Trophoblast cell (in vitro differentiated cells and primary cell): ENCODE measurements at regions not wholly inside any gene's neighbourhood (a gene's known extent, or its start where the extent isn't known, plus 50 kb on each side); places are given as distances from the start of the nearest gene placed in this dataset.

Experiments
- DNase-seq, 2 donors: peaks; one replicate each; pipeline ENCODE4 v3.0.0-alpha.2; 2016
- H2AFZ ChIP-seq: 2 replicates; pipeline ENCODE4 v1.6.1; 2013; ENCODE audit warnings: low read length, moderate library complexity, mild to moderate bottlenecking; ENCODE audit not compliant: insufficient read depth, poor library complexity
- H2AK5ac ChIP-seq: 2 replicates; pipeline ENCODE4 v1.6.1; 2013; ENCODE audit warnings: mild to moderate bottlenecking, low read length
- H2BK120ac ChIP-seq: 2 replicates; pipeline ENCODE4 v1.6.1; 2013; ENCODE audit warnings: low read length, mild to moderate bottlenecking, moderate library complexity; ENCODE audit not compliant: insufficient read depth, poor library complexity
- H2BK12ac ChIP-seq: 2 replicates; pipeline ENCODE4 v1.6.1; 2013; ENCODE audit warnings: mild to moderate bottlenecking, low read length, moderate library complexity
- H2BK5ac ChIP-seq: 2 replicates; pipeline ENCODE4 v1.6.1; 2013; ENCODE audit warnings: low read length, low read depth, moderate library complexity, mild to moderate bottlenecking; ENCODE audit not compliant: poor library complexity
- H3K14ac ChIP-seq: 2 replicates; pipeline ENCODE4 v1.6.1; 2013; ENCODE audit warnings: mild to moderate bottlenecking, low read length
- H3K18ac ChIP-seq: 2 replicates; pipeline ENCODE4 v1.6.1; 2013; ENCODE audit warnings: mild to moderate bottlenecking, low read length
- H3K23ac ChIP-seq: 2 replicates; pipeline ENCODE4 v1.6.1; 2013; ENCODE audit warnings: low read length
- H3K27ac ChIP-seq: 2 replicates; pipeline ENCODE4 v1.5.1; 2013; ENCODE audit warnings: low read depth, mild to moderate bottlenecking, inconsistent platforms, low read length, moderate library complexity
- H3K27me3 ChIP-seq: 2 replicates; pipeline ENCODE4 v1.6.1; 2013; ENCODE audit warnings: inconsistent platforms, mild to moderate bottlenecking, low read length, moderate library complexity; ENCODE audit not compliant: insufficient read depth
- H3K36me3 ChIP-seq, 2 experiments: 1 replicate in 1 of 2; 2 replicates in 1 of 2; pipeline ENCODE4 v1.6.1; 2013; ENCODE audit warnings: low read length in 2 of 2, mild to moderate bottlenecking in 2 of 2, moderate library complexity in 1 of 2; ENCODE audit not compliant: insufficient read depth in 2 of 2, control insufficient read depth in 1 of 2
- H3K4ac ChIP-seq: 2 replicates; pipeline ENCODE4 v1.6.1; 2013; ENCODE audit warnings: low read depth, mild to moderate bottlenecking, low read length, moderate library complexity
- H3K4me1 ChIP-seq, 2 experiments: 1 replicate in 1 of 2; 2 replicates in 1 of 2; pipeline ENCODE4 v1.6.1; 2013; ENCODE audit warnings: low read length in 2 of 2, mild to moderate bottlenecking in 2 of 2, moderate library complexity in 1 of 2; ENCODE audit not compliant: insufficient read depth in 2 of 2, control insufficient read depth in 1 of 2
- H3K4me2 ChIP-seq: 2 replicates; pipeline ENCODE4 v1.6.1; 2013; ENCODE audit warnings: inconsistent platforms, mild to moderate bottlenecking, low read length, moderate library complexity
- H3K4me3 ChIP-seq: 2 replicates; pipeline ENCODE4 v1.5.1; 2013; ENCODE audit warnings: mild to moderate bottlenecking, low read depth, low read length, inconsistent platforms
- H3K79me1 ChIP-seq: one replicate; pipeline ENCODE4 v1.6.1; 2013; ENCODE audit warnings: low read length
- H3K79me2 ChIP-seq: 2 replicates; pipeline ENCODE4 v1.6.1; 2013; ENCODE audit warnings: low read length, mild to moderate bottlenecking; ENCODE audit not compliant: control insufficient read depth, insufficient read depth, poor library complexity
- H3K9ac ChIP-seq: 2 replicates; pipeline ENCODE4 v1.6.1; 2013; ENCODE audit warnings: mild to moderate bottlenecking, low read length
- H3K9me3 ChIP-seq: 2 replicates; pipeline ENCODE4 v1.6.1; 2013; ENCODE audit warnings: low read depth, mild to moderate bottlenecking, control low read depth, inconsistent platforms, low read length; ENCODE audit not compliant: insufficient read depth
- H4K12ac ChIP-seq: 2 replicates; pipeline ENCODE4 v1.6.1; 2013; ENCODE audit warnings: low read depth, mild to moderate bottlenecking, low read length, moderate library complexity
- H4K8ac ChIP-seq: 2 replicates; pipeline ENCODE4 v1.6.1; 2013; ENCODE audit warnings: low read depth, mild to moderate bottlenecking, low read length, moderate library complexity
- H4K91ac ChIP-seq: one replicate; pipeline ENCODE4 v1.6.1; 2013; ENCODE audit warnings: low read depth, mild to moderate bottlenecking, low read length, moderate library complexity
- WGBS: extraction: QIAGEN DNeasy Blood & Tissue Kit; methylation state at CpG from one replicate; pipeline ENCODE4 v1.1.7; 2013; ENCODE audit warnings: missing lambda C conversion rate; ENCODE audit not compliant: insufficient read length, insufficient coverage; ENCODE audit errors: extremely low coverage; 5-methylcytosine and 5-hydroxymethylcytosine counted together

- Histone ChIP-seq H3K18ac (no peak overlapping the region), H2BK5ac (no peak overlapping the region), H2AFZ (no peak overlapping the region), H4K12ac (no peak overlapping the region), H3K23ac (no peak overlapping the region), H2BK12ac (no peak overlapping the region), H3K4me3 (no peak overlapping the region), H3K79me2 (no peaks in the 10 kb centered on the region), H3K36me3 (no peaks in the 10 kb centered on the region), H3K4me2 (no peak overlapping the region), H3K4me1 (no peaks in the 10 kb centered on the region), H3K14ac (no peak overlapping the region), H2BK120ac (no peak overlapping the region), H2AK5ac (no peak overlapping the region), H3K4ac (no peak overlapping the region), H3K9me3 (no peaks in the 10 kb centered on the region), H3K27me3 (no peaks in the 10 kb centered on the region), H4K8ac (no peak overlapping the region), H3K79me1 (no peaks in the 10 kb centered on the region), H3K27ac (no peak overlapping the region), H4K91ac (no peak overlapping the region), H3K9ac (no peak overlapping the region)
- DNase-seq = no peak
- no CpG with 5 or more reads among the region's 2 CpGs for whole genome bisulfite sequencing
These were observed 177.3 kb upstream of the DMAC1 start for GRCh38 chr9:7976856-7977255.

GRCh38 chr9:7976167-7976755, 176.7 kb upstream of the DMAC1 start:
- Histone ChIP-seq H2AFZ (no peak overlapping the region), H4K91ac (no peak overlapping the region), H3K4me3 (no peak overlapping the region), H3K4me2 (no peak overlapping the region), H4K8ac (no peak overlapping the region), H4K12ac (no peak overlapping the region), H3K4me1 (no peaks in the 10 kb centered on the region), H3K36me3 (no peaks in the 10 kb centered on the region), H3K4ac (no peak overlapping the region), H2AK5ac (no peak overlapping the region), H3K79me1 (no peaks in the 10 kb centered on the region), H2BK5ac (no peak overlapping the region), H3K27me3 (no peaks in the 10 kb centered on the region), H3K79me2 (no peaks in the 10 kb centered on the region), H3K9ac (no peak overlapping the region), H3K23ac (no peak overlapping the region), H3K27ac (no peak overlapping the region), H2BK120ac (no peak overlapping the region), H2BK12ac (no peak overlapping the region), H3K18ac (no peak overlapping the region), H3K14ac (no peak overlapping the region), H3K9me3 (no peaks in the 10 kb centered on the region)
- DNase-seq = no peak
- WGBS = no CpG with 5 or more reads among the region's 4 CpGs

- Histone ChIP-seq H2BK12ac (no peak overlapping the region), H3K27me3 (no peaks in the 10 kb centered on the region), H3K14ac (no peak overlapping the region), H3K4me3 (no peak overlapping the region), H3K18ac (no peak overlapping the region), H3K9ac (no peak overlapping the region), H2BK120ac (no peak overlapping the region), H3K79me1 (no peaks in the 10 kb centered on the region), H3K23ac (no peak overlapping the region), H4K8ac (no peak overlapping the region), H3K4me2 (no peak overlapping the region), H2BK5ac (no peak overlapping the region), H3K27ac (no peak overlapping the region), H4K91ac (no peak overlapping the region), H3K9me3 (no peaks in the 10 kb centered on the region), H2AK5ac (no peak overlapping the region), H3K4me1 (no peaks in the 10 kb centered on the region), H3K4ac (no peak overlapping the region), H3K79me2 (no peaks in the 10 kb centered on the region), H3K36me3 (no peaks in the 10 kb centered on the region), H4K12ac (no peak overlapping the region), H2AFZ (no peak overlapping the region)
- no peak for DNase-seq
- no CpG with 5 or more reads among the region's 5 CpGs for WGBS
These were observed 175.8 kb upstream of the DMAC1 start for GRCh38 chr9:7975336-7975735.

GRCh38 chr9:7974335-7974960, 174.9 kb upstream of the DMAC1 start:
- no peak overlapping the region for H2BK120ac ChIP-seq
- no peaks in the 10 kb centered on the region for H3K79me2 ChIP-seq
- H3K27me3 ChIP-seq = no peaks in the 10 kb centered on the region
- no peaks in the 10 kb centered on the region for H3K36me3 ChIP-seq
- H3K4me2 ChIP-seq = no peak overlapping the region
- H2AFZ ChIP-seq = no peak overlapping the region
- no peak overlapping the region for H4K12ac ChIP-seq
- H3K4ac ChIP-seq = no peak overlapping the region
- no peak overlapping the region for H4K8ac ChIP-seq
- H3K9me3 ChIP-seq = no peaks in the 10 kb centered on the region
- H3K14ac ChIP-seq = no peak overlapping the region
- no peak overlapping the region for H4K91ac ChIP-seq
- no peaks in the 10 kb centered on the region for H3K79me1 ChIP-seq
- no CpG with 5 or more reads among the region's 5 CpGs for WGBS
- no peak overlapping the region for H3K27ac ChIP-seq
- no peak for DNase-seq
- H3K4me3 ChIP-seq = no peak overlapping the region
- H3K4me1 ChIP-seq = no peaks in the 10 kb centered on the region
- H2BK5ac ChIP-seq = no peak overlapping the region
- H2BK12ac ChIP-seq = peak overlapping the region; percentile 17
- H3K9ac ChIP-seq = no peak overlapping the region
- no peak overlapping the region for H3K23ac ChIP-seq
- H3K18ac ChIP-seq = no peak overlapping the region
- H2AK5ac ChIP-seq = no peak overlapping the region
